ENCODE measurements at regions not wholly inside any gene's neighbourhood (a gene's known extent, or its start where the extent isn't known, plus 50 kb on each side); places are given as distances from the start of the nearest gene placed in this dataset.

- no peak for TF ChIP-seq ZNF114 (CRISPR knock-in tag; IDR thresholded peaks at IDR 0.05)
- TF ChIP-seq CTCF (conservative IDR thresholded peaks at IDR 0.05; ENCODE audit: low read depth in 2 of 2) = no peak
- no peak for TF ChIP-seq EZH2 (IDR thresholded peaks at IDR 0.05; ENCODE audit: low read depth, unreplicated experiment)
- no peak for TF ChIP-seq POLR2AphosphoS5 (IDR thresholded peaks at IDR 0.05; ENCODE audit: low read depth)
- TF ChIP-seq EZH2phosphoT487 (IDR thresholded peaks at IDR 0.05; ENCODE audit: unreplicated experiment) = no peak
- no peak for TF ChIP-seq CREB1 (CRISPR knock-in tag; IDR thresholded peaks at IDR 0.05; ENCODE audit: low read depth)
- no peak for TF ChIP-seq REST (IDR thresholded peaks at IDR 0.05; ENCODE audit: unreplicated experiment)
- no peak for TF ChIP-seq ZNF331 (CRISPR knock-in tag; IDR thresholded peaks at IDR 0.05; ENCODE audit: low read depth)
- no peak for TF ChIP-seq JUNB (IDR thresholded peaks at IDR 0.05; ENCODE audit: unreplicated experiment)
Measured at GRCh38 chr4:135282676-135283075, 1081.1 kb upstream of the PABPC4L start.
